ENCODE measurements at regions not wholly inside any gene's neighbourhood (a gene's known extent, or its start where the extent isn't known, plus 50 kb on each side); places are given as distances from the start of the nearest gene placed in this dataset.

- no peak for TF ChIP-seq REST (IDR thresholded peaks at IDR 0.05; ENCODE audit: insufficient read depth in 1 of 2, low read depth in 2 of 2, low read length in 1 of 2)
Observed at GRCh38 chr3:182620723-182621434, 172.4 kb upstream of the ATP11B start (continued).

DNA sequence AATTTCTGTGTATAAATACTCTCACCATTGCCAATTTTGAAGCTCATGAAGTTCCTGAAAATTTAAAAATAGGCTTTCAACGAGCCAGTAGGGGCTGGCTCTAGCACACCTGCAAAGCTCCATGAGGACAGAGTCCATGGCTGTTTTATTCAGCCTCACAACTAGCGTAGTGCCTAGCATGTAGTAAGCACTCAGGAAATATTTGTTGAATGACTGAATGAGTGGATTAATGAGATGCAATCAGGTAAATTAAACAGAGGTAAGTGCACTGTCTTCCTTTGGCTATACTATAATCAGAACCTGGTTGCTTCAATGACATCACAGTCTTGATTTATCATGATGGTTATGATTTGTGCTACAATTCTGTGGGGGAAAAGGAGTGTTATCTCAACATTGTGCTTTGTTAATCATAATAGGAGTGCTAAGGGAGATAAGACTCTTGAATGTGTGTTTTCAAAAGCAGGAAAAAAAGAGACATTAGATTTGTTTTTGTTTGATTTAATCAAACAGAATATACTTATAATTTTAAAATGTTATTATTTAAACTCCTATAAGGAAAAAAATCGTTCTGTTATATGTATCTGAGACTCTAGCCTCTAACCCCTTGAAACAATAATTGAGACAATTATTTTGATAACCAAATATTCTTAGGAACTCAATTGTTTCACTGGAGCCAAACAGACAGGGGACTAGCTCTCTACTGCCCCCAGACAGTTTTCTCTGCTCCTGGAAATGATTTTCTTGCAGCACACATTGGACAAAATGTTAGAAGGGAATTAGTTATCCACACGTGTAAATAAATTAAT is 171.7 kb upstream of the ATP11B start:
- DNase-seq (ENCODE audit: low read depth, low spot score): no peak
- no peaks in the 10 kb centered on the region for H3K4me1 ChIP-seq (ENCODE audit: control insufficient read depth, insufficient read depth, low read length)
- no peaks in the 10 kb centered on the region for H3K36me3 ChIP-seq (ENCODE audit: control insufficient read depth, insufficient read depth, low read length)
- TF ChIP-seq POLR2AphosphoS5 (IDR thresholded peaks at IDR 0.05; ENCODE audit: low read depth, low read length) (no peak), CTCF (IDR thresholded peaks at IDR 0.05) (peak; percentile 54; the same call in 1 of the 2 replicates), SIN3A (IDR thresholded peaks at IDR 0.05; ENCODE audit: borderline replicate concordance, insufficient read depth, low read depth, low read length) (no peak), TCF7L2 (IDR thresholded peaks at IDR 0.05; ENCODE audit: low read depth, low read length) (no peak), REST (IDR thresholded peaks at IDR 0.05; ENCODE audit: insufficient read depth in 1 of 2, low read depth in 2 of 2, low read length in 1 of 2) (no peak)
- CTCF ChIA-PET: no interaction called here
- in situ Hi-C loops (cut with HindIII; ENCODE audit: low pct_unique_long_range_greater_than_20kb, low sequenced_read_pairs): no loop called here
- ATAC-seq: no peak
- intact Hi-C loops (cut with micrococcal nuclease; ENCODE audit: unreplicated experiment): loop anchor here (5.0 kb wide), 1 partner anchor 61 kb away; no protein-coding TSS in a partner anchor
- POLR2A ChIA-PET: no interaction called here
- no peak overlapping the region for H3K27ac ChIP-seq (ENCODE audit: low read length)
- peaks cover 9% of the 10 kb centered on the region for H3K27me3 ChIP-seq (ENCODE audit: control insufficient read depth, insufficient read depth, low read length)
- BruUV-seq (replicated peaks): no TSS peak
- H3K9me3 ChIP-seq (ENCODE audit: control insufficient read depth, insufficient read depth, low read depth, low read length): no peaks in the 10 kb centered on the region
- no peak overlapping the region for H3K4me3 ChIP-seq (ENCODE audit: low read depth in 2 of 2, low read length in 2 of 2)

All from Panc1 (cell line).